A673 (cell line): ENCODE measurements at regions not wholly inside any gene's neighbourhood (a gene's known extent, or its start where the extent isn't known, plus 50 kb on each side); places are given as distances from the start of the nearest gene placed in this dataset.

Experiments used
- BruUV-seq: library from RNA; stranded (reverse); fragments of 400-500 nt; replicated peaks from 2 replicates; lab custom pipeline; 2021; lab: Mats Ljungman, UMichigan
- CTCF ChIA-PET: fragments of 300-600 bp; sonication (Branson Sonifier 250); formaldehyde crosslinking; loops from one replicate; lab custom pipeline; 2022; ENCODE audit warnings: antibody characterized with exemption; lab: Charles Lee
- POLR2A ChIA-PET: fragments of 300-600 bp; sonication (Branson Sonifier 250); formaldehyde crosslinking; loops from one replicate; lab custom pipeline; 2022; ENCODE audit warnings: antibody characterized with exemption; ENCODE audit not compliant: low non-redundant PET; lab: Charles Lee
- DNase-seq: peaks from one replicate; pipeline ENCODE4 v3.0.0-alpha.2; 2015; ENCODE audit warnings: low spot score
- H3K27ac ChIP-seq: fragments of 200-600 bp; sonication (generic); 2 replicates; pipeline ENCODE4 v1.5.1; 2016; ENCODE audit warnings: mixed run types, low read depth, mild to moderate bottlenecking, mixed read lengths, antibody characterized with exemption, low read length; ENCODE audit not compliant: poor library complexity, severe bottlenecking
- H3K27me3 ChIP-seq: fragments of 200-600 bp; sonication (generic); replicated peaks from 2 replicates; pipeline ENCODE4 v1.6.1; 2017; ENCODE audit warnings: mixed run types, low read depth, mild to moderate bottlenecking, mixed read lengths, antibody characterized with exemption, low read length; ENCODE audit not compliant: insufficient read depth, poor library complexity
- H3K36me3 ChIP-seq: fragments of 200-600 bp; sonication (generic); 2 replicates; pipeline ENCODE4 v1.6.1; 2016; ENCODE audit warnings: mixed run types, mild to moderate bottlenecking, mixed read lengths, antibody characterized with exemption, low read length; ENCODE audit not compliant: insufficient read depth, poor library complexity, severe bottlenecking
- H3K4me1 ChIP-seq: fragments of 200-600 bp; sonication (generic); 2 replicates; pipeline ENCODE4 v1.6.1; 2017; ENCODE audit warnings: mixed run types, mild to moderate bottlenecking, mixed read lengths, antibody characterized with exemption, low read length; ENCODE audit not compliant: insufficient read depth, poor library complexity, severe bottlenecking
- H3K4me3 ChIP-seq: fragments of 200-600 bp; sonication (generic); 2 replicates; pipeline ENCODE4 v1.5.1; 2016; ENCODE audit warnings: low read depth, mixed run types, mild to moderate bottlenecking, mixed read lengths, low read length; ENCODE audit not compliant: poor library complexity, severe bottlenecking
- H3K9me3 ChIP-seq: fragments of 200-600 bp; sonication (generic); 2 replicates; pipeline ENCODE4 v1.6.1; 2016; ENCODE audit warnings: mixed run types, low read depth, mild to moderate bottlenecking, mixed read lengths, antibody characterized with exemption, low read length; ENCODE audit not compliant: poor library complexity, severe bottlenecking
- EZH2 ChIP-seq: fragments of 200-600 bp; sonication (generic); IDR thresholded peaks from 2 replicates; pipeline ENCODE4 v1.6.1; 2017; ENCODE audit warnings: borderline replicate concordance, low read depth, mild to moderate bottlenecking, mixed read lengths, antibody characterized with exemption, low read length; ENCODE audit not compliant: poor library complexity, severe bottlenecking
- intact Hi-C: fragments of 100-400 bp; cut with micrococcal nuclease; formaldehyde crosslinking; loops from one replicate; pipeline ENCODE4 v1.10.0; 2022; ENCODE audit not compliant: unreplicated experiment
- TF ChIP-seq, protein P1 (sequence below): fragments of 300-800, 200-600 bp; sonication (generic); conservative IDR thresholded peaks from 2 replicates; pipeline ENCODE4 v1.5.1; 2017; ENCODE audit warnings: low read depth, mild to moderate bottlenecking, antibody characterized with exemption, low read length, moderate library complexity, mixed read lengths

DNA sequence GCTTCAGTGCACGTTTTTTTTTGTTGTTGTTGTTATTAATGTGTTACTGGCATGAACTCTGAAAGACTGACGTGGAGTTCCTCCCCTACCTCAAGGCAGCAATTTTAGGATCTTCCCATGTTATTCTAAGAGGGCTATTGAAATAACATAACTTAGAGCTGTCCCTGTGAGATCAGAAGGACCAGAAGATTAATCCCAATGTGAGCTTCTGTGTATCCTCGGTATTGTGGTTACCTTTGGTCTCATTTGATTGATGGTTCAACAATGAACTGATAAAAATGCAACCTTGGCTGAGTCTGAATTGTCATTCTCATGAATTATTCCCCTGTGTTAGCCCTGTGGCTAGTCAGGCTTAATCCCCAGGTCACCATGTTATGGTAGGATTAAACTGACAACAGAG lies 394.1 kb downstream of the TRIB2 start:
- BruUV-seq: no TSS peak
- intact Hi-C loops: no loop called here
- no peak overlapping the region for H3K4me3 ChIP-seq
- no peaks in the 10 kb centered on the region for H3K27me3 ChIP-seq
- ChIA-PET CTCF (interaction anchor here (0.6 kb wide), 1 partner anchor 394 kb away, joined by 5 read pairs; the partner anchor contains the start of gene TRIB2), POLR2A (no interaction called here)
- DNase-seq: no peak
- H3K27ac ChIP-seq: no peak overlapping the region
- TF ChIP-seq, protein P1, sequence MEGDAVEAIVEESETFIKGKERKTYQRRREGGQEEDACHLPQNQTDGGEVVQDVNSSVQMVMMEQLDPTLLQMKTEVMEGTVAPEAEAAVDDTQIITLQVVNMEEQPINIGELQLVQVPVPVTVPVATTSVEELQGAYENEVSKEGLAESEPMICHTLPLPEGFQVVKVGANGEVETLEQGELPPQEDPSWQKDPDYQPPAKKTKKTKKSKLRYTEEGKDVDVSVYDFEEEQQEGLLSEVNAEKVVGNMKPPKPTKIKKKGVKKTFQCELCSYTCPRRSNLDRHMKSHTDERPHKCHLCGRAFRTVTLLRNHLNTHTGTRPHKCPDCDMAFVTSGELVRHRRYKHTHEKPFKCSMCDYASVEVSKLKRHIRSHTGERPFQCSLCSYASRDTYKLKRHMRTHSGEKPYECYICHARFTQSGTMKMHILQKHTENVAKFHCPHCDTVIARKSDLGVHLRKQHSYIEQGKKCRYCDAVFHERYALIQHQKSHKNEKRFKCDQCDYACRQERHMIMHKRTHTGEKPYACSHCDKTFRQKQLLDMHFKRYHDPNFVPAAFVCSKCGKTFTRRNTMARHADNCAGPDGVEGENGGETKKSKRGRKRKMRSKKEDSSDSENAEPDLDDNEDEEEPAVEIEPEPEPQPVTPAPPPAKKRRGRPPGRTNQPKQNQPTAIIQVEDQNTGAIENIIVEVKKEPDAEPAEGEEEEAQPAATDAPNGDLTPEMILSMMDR: no peak
- TF ChIP-seq EZH2: no peak
- no peaks in the 10 kb centered on the region for H3K4me1 ChIP-seq
- H3K36me3 ChIP-seq: no peaks in the 10 kb centered on the region
- H3K9me3 ChIP-seq: no peaks in the 10 kb centered on the region

DNA sequence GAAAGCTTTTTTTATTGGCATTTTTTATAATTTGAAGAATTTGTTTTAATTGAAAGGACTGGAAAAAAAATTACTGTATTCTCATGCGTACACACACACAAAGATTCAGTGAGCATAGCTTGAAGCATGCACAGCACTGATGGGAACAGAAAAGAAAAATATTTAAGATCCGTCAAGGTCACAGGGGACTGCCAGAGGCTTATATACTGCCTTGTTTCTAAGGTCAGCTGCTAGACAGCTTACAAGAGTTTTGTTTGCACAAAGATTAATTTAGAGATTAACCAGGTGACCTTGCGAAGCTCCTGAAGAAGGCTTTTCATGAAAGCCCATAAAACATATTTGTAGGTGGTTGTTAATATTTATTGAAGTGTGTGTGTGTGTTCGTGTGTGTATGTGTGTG lies 396.3 kb downstream of the TRIB2 start:
- POLR2A ChIA-PET: no interaction called here
- H3K27ac ChIP-seq: no peak overlapping the region
- H3K27me3 ChIP-seq: no peaks in the 10 kb centered on the region
- no peaks in the 10 kb centered on the region for H3K4me1 ChIP-seq
- H3K36me3 ChIP-seq: no peaks in the 10 kb centered on the region
- intact Hi-C loops: no loop called here
- no peaks in the 10 kb centered on the region for H3K9me3 ChIP-seq
- no peak for DNase-seq
- TF ChIP-seq, protein P1: no peak
- TF ChIP-seq EZH2: no peak
- BruUV-seq: no TSS peak
- no peak overlapping the region for H3K4me3 ChIP-seq
- CTCF ChIA-PET: no interaction called here

DNA sequence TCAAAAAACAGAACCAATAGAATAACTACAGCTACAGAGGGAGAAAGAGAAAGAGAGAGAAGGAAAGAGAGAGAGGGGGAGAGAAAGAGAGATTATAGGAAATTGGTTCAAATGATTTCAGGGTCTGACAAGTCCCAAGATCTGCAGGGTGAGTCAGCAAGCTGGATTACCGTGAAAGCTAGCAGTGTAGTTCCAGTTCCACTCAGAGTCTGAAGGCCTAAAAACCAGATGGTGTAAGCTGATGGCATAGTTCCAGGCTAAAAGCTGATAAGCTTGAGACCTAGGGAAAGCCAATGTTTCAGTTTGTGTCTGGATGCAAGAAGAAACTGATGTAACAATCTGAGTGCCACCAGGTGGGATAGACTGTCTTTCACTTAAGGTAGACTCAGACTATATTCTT lies 397.7 kb downstream of the TRIB2 start:
- H3K27me3 ChIP-seq: no peaks in the 10 kb centered on the region
- no peak for TF ChIP-seq EZH2
- TF ChIP-seq, protein P1: no peak
- ChIA-PET POLR2A (no interaction called here), CTCF (no interaction called here)
- intact Hi-C loops: no loop called here
- no peak overlapping the region for H3K27ac ChIP-seq
- no peaks in the 10 kb centered on the region for H3K36me3 ChIP-seq
- H3K9me3 ChIP-seq: no peaks in the 10 kb centered on the region
- H3K4me1 ChIP-seq: no peaks in the 10 kb centered on the region
- peak; percentile 45 for DNase-seq
- no peak overlapping the region for H3K4me3 ChIP-seq
- no TSS peak for BruUV-seq
